ENCODE measurements at regions not wholly inside any gene's neighbourhood (a gene's known extent, or its start where the extent isn't known, plus 50 kb on each side); places are given as distances from the start of the nearest gene placed in this dataset.

- intact Hi-C loops (cut with DNase I), result no loop called here
- ATAC-seq (no peak), DNase-seq (ENCODE audit: missing footprints) (no peak)
These were observed 316.2 kb upstream of the CD180 start for GRCh38 chr5:67512758-67513157.

GRCh38 chr5:67511911-67512310, 315.3 kb upstream of the CD180 start:
- ATAC-seq (no peak), DNase-seq (ENCODE audit: missing footprints) (no peak)
- intact Hi-C loops (cut with DNase I), result no loop called here

- ATAC-seq (no peak), DNase-seq (ENCODE audit: missing footprints) (no peak)
- intact Hi-C loops (cut with DNase I), result no loop called here
These were observed 313.6 kb upstream of the CD180 start for GRCh38 chr5:67510204-67510603.

GRCh38 chr5:67509402-67510186, 313.0 kb upstream of the CD180 start:
- DNase-seq (ENCODE audit: missing footprints) (no peak), ATAC-seq (no peak)
- intact Hi-C loops (cut with DNase I), result no loop called here

- intact Hi-C loops (cut with DNase I), result no loop called here
- ATAC-seq, result no peak
- DNase-seq (ENCODE audit: missing footprints), result no peak
These were observed 309.6 kb upstream of the CD180 start for GRCh38 chr5:67506241-67506640.

GRCh38 chr5:67502951-67503350, 306.4 kb upstream of the CD180 start:
- ATAC-seq (no peak), DNase-seq (ENCODE audit: missing footprints) (no peak)
- intact Hi-C loops (cut with DNase I), result no loop called here

GRCh38 chr5:67496051-67496450, 299.5 kb upstream of the CD180 start:
- intact Hi-C loops (cut with DNase I), result loop anchor here (10.0 kb wide), 1 partner anchor 199 kb away; no protein-coding TSS in a partner anchor
- no peak for DNase-seq (ENCODE audit: missing footprints)
- no peak for ATAC-seq

- intact Hi-C loops (cut with DNase I), result loop anchor here (10.0 kb wide), 1 partner anchor 200 kb away; no protein-coding TSS in a partner anchor
- ATAC-seq (no peak), DNase-seq (ENCODE audit: missing footprints) (no peak)
These were observed 298.5 kb upstream of the CD180 start for GRCh38 chr5:67495072-67495471.

GRCh38 chr5:67494186-67494855, 297.7 kb upstream of the CD180 start:
- ATAC-seq (peak; percentile 42), DNase-seq (ENCODE audit: missing footprints) (no peak)
- intact Hi-C loops (cut with DNase I), result loop anchor here (5.0 to 10.0 kb wide), 3 partner anchors 200 to 758 kb away; no protein-coding TSS in a partner anchor

- ATAC-seq, result peak; percentile 90
- intact Hi-C loops (cut with DNase I), result loop anchor here (5.0 to 10.0 kb wide), 3 partner anchors 201 to 759 kb away; no protein-coding TSS in a partner anchor
- DNase-seq (ENCODE audit: missing footprints), result peak; percentile 63
These were observed 297.1 kb upstream of the CD180 start for GRCh38 chr5:67493676-67494075.

GRCh38 chr5:67490543-67491321, 294.1 kb upstream of the CD180 start:
- no peak for ATAC-seq
- no peak for DNase-seq (ENCODE audit: missing footprints)
- intact Hi-C loops (cut with DNase I), result loop anchor here (5.0 to 10.0 kb wide), 3 partner anchors 204 to 762 kb away; no protein-coding TSS in a partner anchor

GRCh38 chr5:67488885-67489284, 292.3 kb upstream of the CD180 start:
- no peak for ATAC-seq
- intact Hi-C loops (cut with DNase I), result no loop called here
- no peak for DNase-seq (ENCODE audit: missing footprints)

GRCh38 chr5:67487862-67488261, 291.3 kb upstream of the CD180 start:
- no peak for ATAC-seq
- no peak for DNase-seq (ENCODE audit: missing footprints)
- intact Hi-C loops (cut with DNase I), result no loop called here

- intact Hi-C loops (cut with DNase I), result no loop called here
These were observed 286.9 kb upstream of the CD180 start for GRCh38 chr5:67483453-67484030.

GRCh38 chr5:67481362-67481761, 284.8 kb upstream of the CD180 start:
- intact Hi-C loops (cut with DNase I), result no loop called here
- DNase-seq (ENCODE audit: missing footprints), result no peak

More at GRCh38 chr5:67483453-67484030, 286.9 kb upstream of the CD180 start:
- DNase-seq (ENCODE audit: missing footprints) (no peak), ATAC-seq (no peak)

GRCh38 chr5:67478337-67478736, 281.7 kb upstream of the CD180 start:
- DNase-seq (ENCODE audit: missing footprints) (no peak), ATAC-seq (no peak)
- intact Hi-C loops (cut with DNase I), result no loop called here

More at GRCh38 chr5:67481362-67481761, 284.8 kb upstream of the CD180 start:
- ATAC-seq, result no peak

GRCh38 chr5:67476995-67477394, 280.4 kb upstream of the CD180 start:
- no peak for ATAC-seq
- DNase-seq (ENCODE audit: missing footprints), result no peak
- intact Hi-C loops (cut with DNase I), result no loop called here

GRCh38 chr5:67476531-67476930, 279.9 kb upstream of the CD180 start:
- intact Hi-C loops (cut with DNase I), result no loop called here
- ATAC-seq (no peak), DNase-seq (ENCODE audit: missing footprints) (no peak)

- no peak for ATAC-seq
- intact Hi-C loops (cut with DNase I), result no loop called here
- no peak for DNase-seq (ENCODE audit: missing footprints)
These were observed 278.9 kb upstream of the CD180 start for GRCh38 chr5:67475489-67475888.

Data from Right ventricle myocardium inferior (tissue), 1 donor.